H9 (cell line): ENCODE measurements at regions not wholly inside any gene's neighbourhood (a gene's known extent, or its start where the extent isn't known, plus 50 kb on each side); places are given as distances from the start of the nearest gene placed in this dataset.

ENCODE experiments used
- DNase-seq: peaks from one replicate; pipeline ENCODE4 v3.0.0-alpha.2; 2017
- H2AFZ ChIP-seq: one replicate; pipeline ENCODE4 v1.6.1; 2013; ENCODE audit warnings: mild to moderate bottlenecking, low read length, control low read depth, moderate library complexity
- H2AK5ac ChIP-seq: 2 replicates; pipeline ENCODE4 v1.6.1; 2013; ENCODE audit warnings: low read length, control low read depth, mixed read lengths; ENCODE audit not compliant: insufficient read length
- H2BK120ac ChIP-seq: one replicate; pipeline ENCODE4 v1.6.1; 2013; ENCODE audit warnings: low read depth, mild to moderate bottlenecking, low read length, control low read depth, inconsistent platforms; ENCODE audit not compliant: poor library complexity, severe bottlenecking
- H2BK12ac ChIP-seq: 2 replicates; pipeline ENCODE4 v1.6.1; 2013; ENCODE audit warnings: low read length, control low read depth, mixed read lengths, low read depth; ENCODE audit not compliant: insufficient read length
- H2BK15ac ChIP-seq: 2 replicates; pipeline ENCODE4 v1.6.1; 2013; ENCODE audit warnings: low read depth, low read length, control low read depth
- H2BK20ac ChIP-seq: one replicate; pipeline ENCODE4 v1.6.1; 2013; ENCODE audit warnings: low read depth, mild to moderate bottlenecking, low read length, control low read depth, inconsistent platforms; ENCODE audit not compliant: poor library complexity, severe bottlenecking
- H2BK5ac ChIP-seq: 2 replicates; pipeline ENCODE4 v1.6.1; 2013; ENCODE audit warnings: low read length, control low read depth, mixed read lengths; ENCODE audit not compliant: insufficient read length
- H3K14ac ChIP-seq: 2 replicates; pipeline ENCODE4 v1.6.1; 2013; ENCODE audit warnings: low read length, control low read depth; ENCODE audit not compliant: insufficient read depth
- H3K18ac ChIP-seq: 2 replicates; pipeline ENCODE4 v1.6.1; 2013; ENCODE audit warnings: low read depth, mild to moderate bottlenecking, mixed read lengths, low read length, control low read depth; ENCODE audit not compliant: insufficient read length
- H3K23ac ChIP-seq: 2 replicates; pipeline ENCODE4 v1.6.1; 2013; ENCODE audit warnings: low read length, control low read depth, mixed read lengths, low read depth; ENCODE audit not compliant: insufficient read length
- H3K23me2 ChIP-seq: 2 replicates; pipeline ENCODE4 v1.6.1; 2013; ENCODE audit warnings: low read depth, mild to moderate bottlenecking, mixed read lengths, low read length, control low read depth; ENCODE audit not compliant: insufficient read length, poor library complexity, severe bottlenecking
- H3K27ac ChIP-seq: 2 replicates; pipeline ENCODE4 v1.5.1; 2013; ENCODE audit warnings: low read length, control low read depth, mixed read lengths, low read depth; ENCODE audit not compliant: insufficient read length
- H3K27me3 ChIP-seq: 2 replicates; pipeline ENCODE4 v1.6.1; 2013; ENCODE audit warnings: low read length, control low read depth, inconsistent platforms; ENCODE audit not compliant: insufficient read depth
- H3K4ac ChIP-seq: 2 replicates; pipeline ENCODE4 v1.6.1; 2013; ENCODE audit warnings: low read depth, mild to moderate bottlenecking, control low read depth, inconsistent platforms, low read length, moderate library complexity
- H3K4me1 ChIP-seq: 2 replicates; pipeline ENCODE4 v1.6.1; 2013; ENCODE audit warnings: low read length, control low read depth, inconsistent platforms; ENCODE audit not compliant: insufficient read depth
- H3K4me2 ChIP-seq: 2 replicates; pipeline ENCODE4 v1.6.1; 2013; ENCODE audit warnings: low read length, control low read depth, mixed read lengths; ENCODE audit not compliant: insufficient read length, insufficient read depth
- H3K56ac ChIP-seq: 2 replicates; pipeline ENCODE4 v1.6.1; 2013; ENCODE audit warnings: low read depth, mild to moderate bottlenecking, mixed read lengths, low read length, control low read depth; ENCODE audit not compliant: insufficient read length
- H3K79me1 ChIP-seq: 2 replicates; pipeline ENCODE4 v1.6.1; 2013; ENCODE audit warnings: low read depth, mild to moderate bottlenecking, moderate library complexity, low read length, control low read depth, inconsistent platforms; ENCODE audit not compliant: insufficient read depth, poor library complexity, severe bottlenecking
- H3K79me2 ChIP-seq: 2 replicates; pipeline ENCODE4 v1.6.1; 2013; ENCODE audit warnings: low read length, control low read depth, inconsistent platforms; ENCODE audit not compliant: insufficient read depth
- H3K9ac ChIP-seq: 2 replicates; pipeline ENCODE4 v1.6.1; 2013; ENCODE audit warnings: low read length, control low read depth, mixed read lengths; ENCODE audit not compliant: insufficient read length; ENCODE audit errors: extremely low read depth
- H3K9me3 ChIP-seq: one replicate; pipeline ENCODE4 v1.6.1; 2013; ENCODE audit warnings: low read depth, low read length, inconsistent platforms; ENCODE audit not compliant: control insufficient read depth
- H3T11ph ChIP-seq: one replicate; pipeline ENCODE4 v1.6.1; 2013; ENCODE audit warnings: mild to moderate bottlenecking, low read length, control low read depth, inconsistent platforms
- H4K20me1 ChIP-seq: one replicate; pipeline ENCODE4 v1.6.1; 2013; ENCODE audit not compliant: control insufficient read depth, insufficient read length, insufficient read depth
- H4K5ac ChIP-seq: 2 replicates; pipeline ENCODE4 v1.6.1; 2013; ENCODE audit warnings: low read depth, mild to moderate bottlenecking, mixed read lengths, low read length, control low read depth; ENCODE audit not compliant: insufficient read length
- H4K8ac ChIP-seq: replicated peaks from 2 replicates; pipeline ENCODE4 v1.6.1; 2013; ENCODE audit warnings: low read length, control low read depth, mixed read lengths, low read depth; ENCODE audit not compliant: insufficient read length
- H4K91ac ChIP-seq: 2 replicates; pipeline ENCODE4 v1.6.1; 2013; ENCODE audit warnings: low read depth, mild to moderate bottlenecking, moderate library complexity, mixed read lengths, low read length, control low read depth; ENCODE audit not compliant: insufficient read length
- H3K27ac Mint-ChIP-seq, 3 experiments: 2 replicates in 2 of 3; 3 replicates in 1 of 3; pipeline ENCODE4 v1.8.0; 2020 to 2021; ENCODE audit warnings: mixed read lengths in 3 of 3, mild to moderate bottlenecking in 1 of 3, moderate library complexity in 1 of 3
- H3K27me3 Mint-ChIP-seq: 2 replicates; pipeline ENCODE4 v1.8.0; 2021; ENCODE audit warnings: low read depth, mild to moderate bottlenecking, moderate library complexity, mixed read lengths
- H3K36me3 Mint-ChIP-seq, 3 experiments: 2 replicates in 2 of 3; 3 replicates in 1 of 3; pipeline ENCODE4 v1.8.0; 2020 to 2021; ENCODE audit warnings: low read depth in 3 of 3, mixed read lengths in 3 of 3; ENCODE audit not compliant: insufficient read depth in 1 of 3
- H3K4me1 Mint-ChIP-seq, 2 experiments: 2 replicates each; pipeline ENCODE4 v1.8.0; 2020; ENCODE audit warnings: mixed read lengths in 2 of 2
- H3K4me3 Mint-ChIP-seq, 2 experiments: 2 replicates in 1 of 2; 3 replicates in 1 of 2; pipeline ENCODE4 v1.8.0; 2020 to 2021; ENCODE audit warnings: mild to moderate bottlenecking in 2 of 2, mixed read lengths in 2 of 2, moderate library complexity in 1 of 2
- H3K9me3 Mint-ChIP-seq, 2 experiments: 2 replicates in 1 of 2; 3 replicates in 1 of 2; pipeline ENCODE4 v1.8.0; 2020; ENCODE audit warnings: mild to moderate bottlenecking in 2 of 2, mixed read lengths in 2 of 2, moderate library complexity in 1 of 2
- CTCF ChIP-seq: fragments of 200-600 bp; sonication (generic); conservative IDR thresholded peaks from 3 replicates; pipeline ENCODE4 v1.8.0; 2021; ENCODE audit warnings: antibody characterized with exemption, mild to moderate bottlenecking
- WGBS: extraction: QIAGEN DNeasy Blood & Tissue Kit; methylation state at CpG from one replicate; pipeline ENCODE4 v1.1.7; 2013; ENCODE audit warnings: missing lambda C conversion rate, low lambda C conversion rate, mixed read lengths; ENCODE audit not compliant: insufficient read length; ENCODE audit errors: extremely low coverage; 5-methylcytosine and 5-hydroxymethylcytosine counted together

- no peak for DNase-seq
- Histone ChIP-seq H3K14ac (no peak overlapping the region), H4K91ac (no peak overlapping the region), H3K79me2 (no peaks in the 10 kb centered on the region), H4K20me1 (no peaks in the 10 kb centered on the region), H2BK120ac (no peak overlapping the region), H3K4me1 (no peaks in the 10 kb centered on the region), H3K27me3 (no peaks in the 10 kb centered on the region), H3K4me2 (no peak overlapping the region), H4K8ac (no peak overlapping the region), H4K5ac (no peak overlapping the region), H2AK5ac (no peak overlapping the region), H3K18ac (no peak overlapping the region), H3K9ac (no peak overlapping the region), H3K79me1 (no peaks in the 10 kb centered on the region), H3K4ac (no peak overlapping the region), H3T11ph (no peak overlapping the region), H2BK12ac (no peak overlapping the region), H2BK15ac (no peak overlapping the region), H3K23me2 (no peaks in the 10 kb centered on the region), H2BK20ac (no peak overlapping the region), H3K27ac (no peak overlapping the region), H2BK5ac (no peak overlapping the region), H2AFZ (no peak overlapping the region), H3K23ac (no peak overlapping the region), H3K56ac (no peak overlapping the region), H3K9me3 (no peaks in the 10 kb centered on the region)
- peaks cover 20 to 23% of the 10 kb centered on the region in 2 experiments for H3K9me3 Mint-ChIP-seq
- H3K27me3 Mint-ChIP-seq, result peaks cover 8% of the 10 kb centered on the region
- no peak for TF ChIP-seq CTCF
- H3K4me3 Mint-ChIP-seq, result no peak overlapping the region
- peaks cover 0 to 21% (median 10%) of the 10 kb centered on the region in 3 experiments; a peak in 5 of 7 replicates for H3K36me3 Mint-ChIP-seq
- no CpG with 5 or more reads among the region's 3 CpGs for WGBS
- peak overlapping the region in 1 of 3 experiments; percentile 94; a peak in 3 of 7 replicates for H3K27ac Mint-ChIP-seq
- H3K4me1 Mint-ChIP-seq, result peaks cover 44 to 52% of the 10 kb centered on the region in 2 experiments
Observed at GRCh38 chr2:43088143-43089073, 138.0 kb downstream of the ZFP36L2 start.
